ENCODE measurements at regions not wholly inside any gene's neighbourhood (a gene's known extent, or its start where the extent isn't known, plus 50 kb on each side); places are given as distances from the start of the nearest gene placed in this dataset.

- Histone ChIP-seq H3K27me3 (ENCODE audit: control insufficient read depth, insufficient read depth, low read length) (no peaks in the 10 kb centered on the region; the same call in 1 of the 2 replicates), H3K9me1 (ENCODE audit: insufficient read depth, low read length) (no peaks in the 10 kb centered on the region), H3K23ac (ENCODE audit: low read depth, low read length) (no peak overlapping the region), H3K9ac (ENCODE audit: low read depth, low read length) (no peak overlapping the region), H3K18ac (ENCODE audit: low read depth, low read length) (no peak overlapping the region), H2BK5ac (ENCODE audit: low read depth, low read length, poor library complexity, severe bottlenecking) (no peak overlapping the region), H3K36me3 (ENCODE audit: control insufficient read depth, insufficient read depth, low read length) (no peaks in the 10 kb centered on the region), H3K4me1 (ENCODE audit: control insufficient read depth, insufficient read depth, low read length) (no peaks in the 10 kb centered on the region), H4K91ac (ENCODE audit: insufficient read depth, low read depth, low read length) (no peak overlapping the region), H3K9me3 (ENCODE audit: control insufficient read depth, insufficient read depth, low read length) (no peaks in the 10 kb centered on the region), H2AK5ac (ENCODE audit: low read depth, low read length) (no peak overlapping the region), H3K27ac (ENCODE audit: insufficient read depth, low read length) (no peak overlapping the region), H4K20me1 (ENCODE audit: insufficient read depth, low read length) (no peaks in the 10 kb centered on the region), H2AK9ac (replicated peaks; ENCODE audit: low read depth, low read length, poor library complexity) (no peak overlapping the region), H4K5ac (ENCODE audit: low read depth, low read length) (no peak overlapping the region), H3K4me3 (ENCODE audit: insufficient read depth, low read depth, low read length) (no peak overlapping the region), H3K79me1 (ENCODE audit: low read depth in 1 of 2, low read length in 2 of 2) (no peaks in the 10 kb centered on the region), H2AFZ (replicated peaks; ENCODE audit: low read length, poor library complexity) (no peak overlapping the region), H3K14ac (replicated peaks; ENCODE audit: low read depth, low read length) (no peak overlapping the region), H3K4me2 (ENCODE audit: low read depth, low read length) (no peak overlapping the region), H2BK20ac (ENCODE audit: low read depth, low read length) (no peak overlapping the region), H3K4ac (ENCODE audit: low read depth, low read length) (no peak overlapping the region), H2BK120ac (ENCODE audit: low read depth, low read length) (no peak overlapping the region), H4K8ac (ENCODE audit: low read depth in 2 of 2, low read length in 2 of 2) (no peak overlapping the region), H3K56ac (ENCODE audit: extremely low read depth, insufficient read depth, low read length) (no peak overlapping the region), H2BK15ac (ENCODE audit: low read depth, low read length) (no peak overlapping the region)
- no peak for TF ChIP-seq POLR2A (IDR thresholded peaks at IDR 0.05; ENCODE audit: low read depth, low read length)
- no peak for TF ChIP-seq MAFK (IDR thresholded peaks at IDR 0.05; ENCODE audit: low read depth, low read length)
- no peak for TF ChIP-seq SMC3 (IDR thresholded peaks at IDR 0.05; ENCODE audit: low read depth, low read length)
- no peak for TF ChIP-seq CTCF (conservative IDR thresholded peaks at IDR 0.05; ENCODE audit: low read depth, low read length)
- no peak for TF ChIP-seq CEBPB (IDR thresholded peaks at IDR 0.05; ENCODE audit: low read depth, low read length)
- no peak for TF ChIP-seq FOS (IDR thresholded peaks at IDR 0.05; ENCODE audit: low read depth, low read length)
- no peak for TF ChIP-seq ELK1 (IDR thresholded peaks at IDR 0.05; ENCODE audit: borderline replicate concordance, low read depth, low read length)
- TF ChIP-seq RAD21 (IDR thresholded peaks at IDR 0.05; ENCODE audit: low read length) = no peak
- TF ChIP-seq MXI1 (IDR thresholded peaks at IDR 0.05; ENCODE audit: borderline replicate concordance, low read depth, low read length) = no peak
- TF ChIP-seq MAZ (IDR thresholded peaks at IDR 0.05; ENCODE audit: borderline replicate concordance, low read depth, low read length) = no peak
- no peak for TF ChIP-seq RFX5 (IDR thresholded peaks at IDR 0.05; ENCODE audit: low read depth, low read length)
- TF ChIP-seq USF2 (IDR thresholded peaks at IDR 0.05; ENCODE audit: low read depth, low read length) = no peak
- no peak for TF ChIP-seq CHD1 (IDR thresholded peaks at IDR 0.05; ENCODE audit: low read depth, low read length)
- TF ChIP-seq RCOR1 (IDR thresholded peaks at IDR 0.05; ENCODE audit: insufficient replicate concordance, low read length) = no peak
- TF ChIP-seq NFE2L2 (IDR thresholded peaks at IDR 0.05; ENCODE audit: low read depth, low read length) = no peak
- no peak for TF ChIP-seq BHLHE40 (IDR thresholded peaks at IDR 0.05; ENCODE audit: low read depth, low read length)
- ChIA-PET CTCF (no interaction called here), POLR2A (ENCODE audit: unreplicated experiment) (no interaction called here)
- intact Hi-C loops (cut with micrococcal nuclease) = no loop called here
- in situ Hi-C loops (cut with MboI; ENCODE audit: low sequenced_read_pairs) = no loop called here
- DNase-seq = no peak
- ATAC-seq (ENCODE audit: low read depth) = no peak
- dilution Hi-C loops (cut with HindIII; ENCODE audit: low sequenced_read_pairs, unreplicated experiment) = no loop called here
- WGBS, 2 experiments (ENCODE audit: extremely low coverage in 2 of 2, insufficient read length in 1 of 2) = no CpG with 5 or more reads among the region's 2 CpGs
- BruUV-seq (replicated peaks) = no TSS peak
These were observed 125.4 kb upstream of the RFC3 start for GRCh38 chr13:33692531-33692930.

Measured in IMR-90 (cell line).